OCI-LY3 (cell line): ENCODE measurements at regions not wholly inside any gene's neighbourhood (a gene's known extent, or its start where the extent isn't known, plus 50 kb on each side); places are given as distances from the start of the nearest gene placed in this dataset.
"Not testable (repeated sequence)": the region's sequence is repeated elsewhere in the genome, so short reads cannot be mapped to it uniquely, and the experiment has no call there.

ENCODE experiments used
- H2AFZ ChIP-seq: fragments of 200-600, 300-600 bp; shearing (Covaris generic); 2 replicates; pipeline ENCODE4 v1.6.0; 2014; ENCODE audit warnings: antibody characterized with exemption, low read depth, low read length
- H3K27ac ChIP-seq: fragments of 200-600, 300-600 bp; sonication (generic); 2 replicates; pipeline ENCODE4 v1.5.1; 2014; ENCODE audit warnings: mild to moderate bottlenecking, low read length, moderate library complexity, mixed read lengths
- H3K27me3 ChIP-seq: fragments of 200-600, 300-600 bp; sonication (generic); 2 replicates; pipeline ENCODE4 v1.6.1; 2014; ENCODE audit warnings: low read depth, low read length, mixed read lengths
- H3K36me3 ChIP-seq: fragments of 200-600, 300-600 bp; sonication (generic); replicated peaks from 2 replicates; pipeline ENCODE3; 2014; ENCODE audit warnings: low read depth, low read length, mixed read lengths
- H3K4me1 ChIP-seq: fragments of 300-600, 200-600 bp; sonication (generic); 2 replicates; pipeline ENCODE4 v1.6.1; 2014; ENCODE audit warnings: low read length, mixed read lengths
- H3K4me2 ChIP-seq: fragments of 200-600, 300-600 bp; sonication (generic); 2 replicates; pipeline ENCODE4 v1.6.1; 2014; ENCODE audit warnings: low read length, mixed read lengths
- H3K4me3 ChIP-seq: fragments of 300-600, 200-600 bp; sonication (generic); 2 replicates; pipeline ENCODE4 v1.5.1; 2014; ENCODE audit warnings: antibody characterized with exemption, mild to moderate bottlenecking, low read length, moderate library complexity
- H3K79me2 ChIP-seq: fragments of 300-600, 200-600 bp; shearing (Covaris generic); 2 replicates; pipeline ENCODE4 v1.6.1; 2014; ENCODE audit warnings: mild to moderate bottlenecking, low read length, mixed read lengths
- H3K9ac ChIP-seq: fragments of 300-600, 200-600 bp; shearing (Covaris generic); 2 replicates; pipeline ENCODE4 v1.6.0; 2014; ENCODE audit warnings: mild to moderate bottlenecking, low read length, moderate library complexity
- H3K9me3 ChIP-seq: fragments of 200-600, 300-600 bp; shearing (Covaris generic); 2 replicates; pipeline ENCODE4 v1.6.1; 2014; ENCODE audit warnings: low read length, mixed read lengths; ENCODE audit not compliant: insufficient read depth
- H4K20me1 ChIP-seq: fragments of 200-600, 300-600 bp; sonication (generic); 2 replicates; pipeline ENCODE4 v1.6.1; 2016; ENCODE audit warnings: low read length, mixed read lengths; ENCODE audit not compliant: insufficient read depth
- CTCF ChIP-seq: fragments of 200-600, 300-600 bp; sonication (generic); IDR thresholded peaks from 2 replicates; pipeline ENCODE4 v1.5.1; 2014; ENCODE audit warnings: antibody characterized with exemption, low read length, low read depth
- EZH2phosphoT487 ChIP-seq: fragments of 200-600 bp; shearing (Covaris generic); IDR thresholded peaks from 2 replicates; pipeline ENCODE4 v1.6.1; 2018; ENCODE audit warnings: antibody characterized with exemption, mixed run types, low read depth

- H3K36me3 ChIP-seq = no peaks in the 10 kb centered on the region
- H3K4me1 ChIP-seq = no peaks in the 10 kb centered on the region
- H3K9ac ChIP-seq = no peak overlapping the region
- no peak overlapping the region for H3K27ac ChIP-seq
- H3K9me3 ChIP-seq = no peaks in the 10 kb centered on the region
- no peak overlapping the region for H3K4me2 ChIP-seq
- TF ChIP-seq CTCF (no peak), EZH2phosphoT487 (no peak)
- H3K4me3 ChIP-seq = no peak overlapping the region
- H3K79me2 ChIP-seq = no peaks in the 10 kb centered on the region
- no peaks in the 10 kb centered on the region for H4K20me1 ChIP-seq
- H2AFZ ChIP-seq = no peak overlapping the region
- no peaks in the 10 kb centered on the region for H3K27me3 ChIP-seq
Observed at GRCh38 chr5:98368141-98368540, 405.3 kb upstream of the RGMB start.

- Histone ChIP-seq H3K79me2 (no peaks in the 10 kb centered on the region), H3K27me3 (no peaks in the 10 kb centered on the region), H3K36me3 (no peaks in the 10 kb centered on the region)
Observed at GRCh38 chr5:98372351-98372750, 401.1 kb upstream of the RGMB start.

GRCh38 chr5:98391921-98392625 is 381.4 kb upstream of the RGMB start:
- H2AFZ ChIP-seq = no peak overlapping the region
- no peaks in the 10 kb centered on the region for H3K36me3 ChIP-seq
- H3K27me3 ChIP-seq = no peaks in the 10 kb centered on the region

More at GRCh38 chr5:98372351-98372750, 401.1 kb upstream of the RGMB start:
- Histone ChIP-seq H3K9ac (no peak overlapping the region), H3K4me1 (no peaks in the 10 kb centered on the region), H4K20me1 (no peaks in the 10 kb centered on the region), H3K27ac (no peak overlapping the region), H2AFZ (no peak overlapping the region), H3K9me3 (no peaks in the 10 kb centered on the region), H3K4me3 (no peak overlapping the region), H3K4me2 (no peak overlapping the region)
- TF ChIP-seq EZH2phosphoT487 = no peak
- no peak for TF ChIP-seq CTCF

DNA sequence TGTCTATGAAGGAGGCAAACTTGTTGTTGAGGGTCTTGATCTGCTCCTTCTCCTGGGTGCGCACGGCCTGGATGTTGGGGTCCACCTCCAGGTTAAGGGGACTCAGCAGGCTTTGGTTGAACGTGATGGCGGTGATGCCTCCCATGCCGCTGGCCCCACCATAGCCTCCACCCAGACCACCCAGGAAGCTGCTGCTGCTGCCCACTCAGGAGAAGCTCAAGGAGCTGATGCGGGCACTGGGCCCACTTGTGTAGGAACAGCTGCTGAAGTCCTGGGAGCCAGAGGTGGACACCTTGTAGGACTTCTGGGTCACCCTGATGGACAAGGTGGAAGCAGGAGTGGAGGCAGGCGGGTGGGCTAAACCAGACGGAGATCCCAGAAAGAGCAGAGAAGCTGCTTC is 380.3 kb upstream of the RGMB start:
- not testable (repeated sequence) for H3K9ac ChIP-seq, H3K4me2 ChIP-seq, H3K9me3 ChIP-seq, H3K4me1 ChIP-seq, H3K27ac ChIP-seq, H2AFZ ChIP-seq, H3K4me3 ChIP-seq, H3K36me3 ChIP-seq, H3K79me2 ChIP-seq, H3K27me3 ChIP-seq, H4K20me1 ChIP-seq

More at GRCh38 chr5:98391921-98392625, 381.4 kb upstream of the RGMB start:
- H3K9me3 ChIP-seq = no peaks in the 10 kb centered on the region
- H3K4me1 ChIP-seq = no peaks in the 10 kb centered on the region
- no peaks in the 10 kb centered on the region for H3K79me2 ChIP-seq
- H3K9ac ChIP-seq = no peak overlapping the region
- no peak overlapping the region for H3K4me2 ChIP-seq
- TF ChIP-seq EZH2phosphoT487 (no peak), CTCF (no peak)
- no peak overlapping the region for H3K27ac ChIP-seq
- H3K4me3 ChIP-seq = no peak overlapping the region
- H4K20me1 ChIP-seq = no peaks in the 10 kb centered on the region

DNA sequence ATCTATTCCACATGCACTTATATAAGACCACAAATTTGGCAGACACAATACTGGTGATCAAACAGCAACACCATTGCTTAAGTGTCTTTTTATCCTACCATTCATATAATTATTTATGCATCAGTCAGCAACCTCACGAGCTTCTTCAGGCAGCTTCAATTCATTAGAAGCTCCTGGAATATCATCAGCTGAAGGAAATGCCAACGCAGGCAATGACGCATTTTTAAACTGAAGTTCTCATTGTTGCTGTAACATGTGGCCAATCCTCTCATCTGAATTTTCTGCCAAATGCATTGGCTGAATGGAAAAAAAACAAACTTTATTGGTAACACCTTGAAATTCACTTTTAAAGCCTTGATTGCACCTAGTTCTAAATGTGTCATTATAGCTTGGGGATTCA is 376.4 kb upstream of the RGMB start:
- no peak for TF ChIP-seq EZH2phosphoT487
- TF ChIP-seq CTCF = no peak
- Histone ChIP-seq H3K27ac (no peak overlapping the region), H3K4me3 (no peak overlapping the region), H3K4me1 (no peaks in the 10 kb centered on the region), H3K9ac (no peak overlapping the region), H4K20me1 (no peaks in the 10 kb centered on the region), H3K79me2 (no peaks in the 10 kb centered on the region), H3K36me3 (no peaks in the 10 kb centered on the region), H2AFZ (no peak overlapping the region), H3K9me3 (no peaks in the 10 kb centered on the region), H3K27me3 (no peaks in the 10 kb centered on the region), H3K4me2 (no peak overlapping the region)
